ENCODE measurements at regions not wholly inside any gene's neighbourhood (a gene's known extent, or its start where the extent isn't known, plus 50 kb on each side); places are given as distances from the start of the nearest gene placed in this dataset.

DNA sequence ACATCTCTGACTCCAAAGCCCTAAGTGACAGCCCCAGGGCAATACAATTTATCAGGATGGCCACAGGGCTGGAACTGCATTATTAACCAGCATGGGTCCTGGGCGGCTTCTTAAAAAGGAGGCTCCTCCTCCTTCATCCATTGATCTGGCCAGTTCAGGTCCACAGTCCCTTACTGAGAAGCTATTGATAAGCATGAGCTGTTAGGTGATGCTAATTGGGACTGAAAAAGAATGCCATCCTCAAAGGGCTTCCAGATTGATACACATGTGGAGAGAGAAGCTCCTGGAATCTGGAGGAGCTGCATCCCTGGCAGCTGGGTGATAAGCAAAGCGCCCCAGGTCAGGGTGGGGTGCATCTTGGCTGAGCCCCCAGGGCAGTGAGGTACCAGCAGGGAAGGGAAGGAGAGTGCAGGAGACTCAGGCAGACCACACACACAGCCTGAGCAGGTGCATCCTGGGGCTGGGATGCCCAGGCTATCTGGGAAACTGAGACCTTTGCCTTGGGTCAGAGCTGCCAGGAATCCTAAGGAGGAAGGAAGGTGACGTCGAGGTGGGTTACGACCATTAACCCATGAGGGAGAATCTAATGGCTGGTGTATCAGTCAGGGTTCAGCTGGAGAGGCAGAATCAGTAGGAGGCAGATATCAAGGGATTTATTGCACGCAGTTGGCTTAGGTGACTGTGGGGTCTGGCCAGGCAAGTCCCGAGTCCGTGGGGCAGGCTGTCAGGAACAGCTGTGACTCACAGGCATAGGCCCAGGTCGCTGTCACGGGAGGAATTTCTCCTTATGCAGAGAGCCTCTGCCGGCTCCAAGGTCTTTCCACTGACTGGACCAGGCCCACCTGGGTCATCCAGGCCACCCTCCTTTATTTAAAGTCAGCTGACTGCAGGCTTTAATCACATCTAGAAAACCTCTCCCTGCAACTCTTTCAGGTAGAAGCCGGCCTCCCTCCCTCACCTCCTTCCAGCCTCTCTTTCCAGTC lies 261.2 kb downstream of the BMP7 start:
- DNase-seq = no peak

DNA sequence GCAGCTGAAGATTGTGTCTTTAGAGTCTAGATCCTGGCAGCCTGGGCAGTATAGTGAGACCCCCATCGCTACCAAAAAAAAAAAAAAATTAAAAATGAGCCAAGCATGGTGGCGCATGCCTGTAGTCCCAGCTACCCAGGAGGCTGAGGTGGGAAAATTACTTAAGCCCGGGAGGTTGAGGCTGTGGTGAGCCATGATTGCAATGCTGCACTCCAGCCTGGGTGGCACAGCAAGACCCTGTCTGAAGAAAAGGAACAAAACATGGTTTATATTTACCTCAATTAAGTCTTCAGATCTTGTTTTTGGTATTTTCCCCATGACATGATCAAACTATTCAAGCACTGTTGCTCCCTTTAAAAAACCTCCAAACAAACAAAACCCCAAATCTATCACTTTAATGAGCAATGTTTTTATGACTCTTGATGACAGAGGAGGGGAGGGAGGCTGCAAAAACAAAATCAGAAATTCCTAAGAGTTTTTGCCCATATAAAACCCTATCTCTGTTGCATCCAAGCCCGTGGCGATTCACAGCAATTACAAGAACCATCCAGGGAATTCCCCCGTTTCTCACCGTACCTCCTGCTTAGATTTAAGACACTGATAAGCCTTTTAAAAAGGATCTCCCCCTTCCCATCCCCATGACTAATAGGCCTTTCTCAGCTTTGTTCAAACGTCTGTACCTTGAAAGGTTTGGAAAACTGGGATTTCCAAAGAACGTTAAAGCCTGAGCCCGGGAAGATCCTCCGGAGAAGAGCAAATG lies 259.9 kb downstream of the BMP7 start:
- no peak for DNase-seq

DNA sequence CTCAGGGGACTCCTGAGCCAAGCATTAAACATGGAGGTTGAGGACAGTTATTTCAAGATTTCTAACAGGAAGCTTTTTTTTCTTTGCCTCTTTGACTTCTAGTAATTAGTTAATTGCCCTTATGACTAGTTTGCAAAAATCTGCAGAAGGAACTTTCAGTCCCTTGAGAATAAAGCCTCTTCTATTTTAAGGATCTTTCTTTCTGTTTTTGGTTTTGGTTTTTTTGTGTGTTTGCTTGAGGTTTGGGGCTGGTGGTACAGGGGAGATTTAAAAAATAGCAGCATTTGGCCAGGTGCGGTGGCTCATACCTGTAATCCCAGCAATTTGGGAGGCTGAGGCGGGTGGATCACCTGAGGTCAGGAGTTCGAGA lies 259.3 kb downstream of the BMP7 start:
- no peak for DNase-seq

DNA sequence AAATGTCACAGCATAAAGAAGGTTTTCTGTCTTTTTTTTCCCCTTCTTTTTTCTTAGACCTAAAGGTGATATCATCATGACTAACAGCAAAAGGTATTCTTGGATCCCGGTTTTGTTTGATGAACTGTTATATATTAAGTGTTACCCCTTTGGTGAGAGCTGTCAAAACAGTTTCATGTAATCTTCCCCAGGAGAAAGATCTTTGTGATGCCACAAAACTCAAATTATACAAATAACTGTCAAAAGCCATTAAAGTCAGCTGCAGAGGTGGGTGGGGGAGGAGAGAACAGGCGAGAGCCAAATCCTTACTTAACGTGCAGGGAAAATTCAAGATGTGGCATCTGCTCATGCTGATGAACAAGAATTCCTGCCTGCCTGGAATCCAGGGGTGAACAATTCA lies 258.2 kb downstream of the BMP7 start:
- DNase-seq = no peak

DNA sequence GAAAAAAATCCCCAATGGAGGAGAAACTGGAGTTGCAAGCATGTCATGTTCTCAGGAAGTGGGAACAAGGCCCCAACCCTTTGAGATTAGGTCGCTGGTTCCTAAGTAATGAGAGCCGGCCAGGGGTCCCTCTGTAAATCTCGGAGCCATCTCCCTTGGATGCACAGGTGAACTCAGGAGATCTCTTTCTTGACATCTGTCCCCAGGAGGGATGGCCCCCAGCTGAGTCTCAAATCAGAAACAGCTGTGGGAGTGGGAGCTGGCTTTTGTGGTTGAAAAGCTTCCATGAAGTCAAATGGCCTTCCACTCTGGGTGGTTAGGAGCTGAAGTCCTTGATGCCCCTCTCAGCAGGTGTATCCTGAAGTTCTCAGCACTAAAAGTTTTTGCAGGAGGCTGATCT lies 257.1 kb downstream of the BMP7 start:
- no peak for DNase-seq

DNA sequence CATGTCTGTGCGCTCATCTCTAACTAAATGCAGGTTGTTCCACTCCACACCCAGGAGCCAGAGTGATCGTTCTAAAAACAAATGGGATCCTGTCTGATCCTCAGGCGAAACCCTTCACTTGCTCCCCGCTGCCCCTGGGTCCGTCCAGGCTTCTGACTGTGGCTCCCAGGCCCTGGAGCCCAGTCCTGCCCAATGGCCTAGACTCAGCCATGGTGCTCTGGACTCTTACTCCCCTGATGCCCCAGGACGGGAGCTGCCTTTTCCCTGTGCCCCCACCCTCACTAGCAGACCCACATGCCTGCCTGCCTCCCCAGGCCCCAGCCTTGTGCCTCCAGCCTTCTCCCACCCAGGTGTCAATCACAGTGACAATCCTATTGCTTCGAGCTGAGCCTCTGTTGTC lies 256.7 kb downstream of the BMP7 start:
- no peak for DNase-seq

DNA sequence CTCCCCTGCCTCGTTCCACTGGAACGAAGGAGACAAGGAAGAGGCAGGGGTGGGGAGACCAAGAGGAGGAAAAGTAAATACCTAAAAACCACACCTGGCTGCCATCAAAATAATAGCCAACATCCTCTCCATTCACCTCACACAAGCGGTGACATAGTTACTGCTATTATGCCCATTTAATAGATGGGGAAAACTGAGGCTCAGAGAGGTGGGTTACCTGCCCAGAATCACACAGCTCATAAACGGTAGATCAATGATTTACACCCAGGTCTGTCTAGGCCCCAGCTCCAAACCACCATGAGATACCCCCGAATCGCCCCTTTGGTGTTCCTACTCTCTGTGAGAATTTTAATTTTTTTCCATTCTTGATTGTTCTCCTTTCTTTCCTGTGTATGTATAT lies 253.8 kb downstream of the BMP7 start:
- no peak for DNase-seq

DNA sequence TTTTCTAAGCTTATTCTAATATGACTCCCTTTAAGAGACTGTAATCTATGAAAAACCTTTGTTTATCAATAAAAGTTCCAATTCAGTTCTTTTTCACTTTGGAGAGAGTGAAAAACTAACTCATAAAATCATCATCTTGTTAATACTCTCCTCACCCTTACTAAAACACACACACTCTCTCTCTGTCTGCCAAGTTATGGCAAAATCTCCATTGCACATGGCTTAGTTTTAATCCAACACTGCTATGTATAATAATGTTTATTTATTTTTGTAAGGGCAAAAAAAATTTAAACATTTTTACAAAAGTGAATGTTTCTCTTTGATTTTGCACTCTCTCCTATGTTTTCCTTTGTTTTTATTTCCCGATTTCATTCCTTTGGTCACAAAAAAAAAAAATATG lies 253.2 kb downstream of the BMP7 start:
- no peak for DNase-seq

DNA sequence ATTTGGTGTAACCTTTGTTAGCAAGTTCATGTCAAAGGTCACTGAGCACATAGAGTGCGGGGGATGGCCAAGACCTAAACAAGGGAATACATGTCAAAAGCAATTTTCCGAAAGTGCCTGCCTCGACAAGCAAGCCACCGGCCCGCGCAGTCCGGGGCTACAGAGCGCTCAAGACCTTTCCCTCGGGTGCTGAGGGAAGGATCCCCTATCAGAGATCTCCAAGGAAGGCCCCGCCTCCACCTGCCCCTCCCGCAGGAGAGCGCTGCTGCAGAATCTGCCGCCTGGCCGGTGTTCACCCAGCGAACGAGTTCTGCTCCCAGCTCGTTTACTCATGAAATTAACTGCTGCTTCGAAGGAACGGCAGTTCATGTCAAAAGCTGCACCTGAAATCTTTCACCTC lies 252.7 kb downstream of the BMP7 start:
- DNase-seq = peak in 1 of 2 experiments; percentile 50

DNA sequence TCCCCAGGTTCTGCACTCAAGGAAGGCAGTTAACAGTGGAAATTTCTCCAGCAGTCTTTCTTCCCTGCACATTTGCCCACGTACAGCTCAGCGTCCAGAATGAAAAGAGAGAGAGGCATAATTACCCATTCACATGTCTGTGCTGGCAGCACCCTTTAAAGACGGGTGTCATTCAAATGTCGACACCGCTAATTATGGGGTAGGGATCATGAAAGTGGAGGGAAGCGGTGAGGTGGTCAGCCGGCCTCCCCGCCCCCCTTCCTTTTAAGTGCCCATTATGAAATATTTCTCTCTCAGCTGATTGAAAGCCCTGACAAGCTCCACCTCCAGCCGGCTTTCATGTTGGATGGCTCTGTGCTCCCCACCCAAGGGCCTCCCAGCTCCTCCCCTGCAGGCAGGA lies 246.1 kb downstream of the BMP7 start:
- no peak for DNase-seq

DNA sequence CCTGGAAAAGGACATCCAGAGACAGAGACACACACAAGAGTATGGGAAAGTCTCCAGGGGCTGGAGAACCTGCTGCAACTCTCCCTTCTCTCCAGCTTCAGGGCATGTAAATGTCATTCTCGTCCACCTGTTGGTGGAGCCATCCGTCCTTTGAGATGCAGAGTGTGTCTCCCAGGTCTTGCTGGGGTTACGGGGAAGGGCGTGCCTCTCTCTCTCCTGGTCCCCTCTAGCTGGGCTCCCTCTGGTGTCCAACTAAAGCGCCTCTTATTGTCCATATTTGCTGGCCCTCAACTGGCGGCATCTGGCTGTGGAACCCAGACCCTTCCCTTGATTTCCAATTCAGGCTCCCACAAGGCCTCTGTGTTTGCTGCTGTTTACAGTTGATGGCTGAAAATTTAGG lies 244.1 kb downstream of the BMP7 start:
- no peak for DNase-seq

DNA sequence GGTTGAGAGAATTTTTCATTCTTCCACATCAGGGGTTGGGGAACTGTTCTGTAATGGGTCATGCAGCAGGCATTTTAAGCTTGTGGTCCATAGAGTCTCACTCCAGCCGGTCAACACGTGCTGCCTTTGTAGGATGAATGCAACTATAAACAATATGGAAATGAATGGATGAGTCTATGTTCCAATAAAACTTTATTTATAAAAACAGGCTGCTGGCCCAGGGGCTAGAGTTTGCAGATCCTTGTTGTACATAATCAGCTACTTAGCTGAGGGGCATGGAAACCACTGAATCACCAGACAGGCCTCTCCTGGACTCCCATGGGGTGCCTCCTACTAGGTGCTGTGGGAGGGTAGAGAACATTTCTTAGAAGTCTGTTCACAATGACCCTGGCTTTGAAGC lies 243.4 kb downstream of the BMP7 start:
- no peak for DNase-seq

DNA sequence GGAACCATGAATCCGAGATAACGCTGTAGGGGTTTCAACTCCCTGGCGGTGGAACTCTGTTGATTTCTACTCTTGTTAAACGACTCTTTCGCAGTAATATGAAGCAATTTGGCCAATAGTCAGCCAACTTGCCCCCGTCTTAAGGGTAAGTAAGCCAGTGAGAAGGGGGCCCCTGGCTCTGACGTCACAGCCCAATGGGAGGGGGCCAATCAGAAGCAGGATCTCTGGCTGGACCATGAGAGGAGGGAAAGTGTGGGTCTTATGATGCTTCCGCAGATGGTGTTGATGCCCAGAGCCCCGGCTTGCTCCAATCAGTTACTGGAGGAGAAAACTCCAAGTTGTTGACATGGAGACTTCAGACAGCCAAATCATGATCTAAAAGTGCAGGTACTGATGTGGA lies 242.4 kb downstream of the BMP7 start:
- DNase-seq = no peak

DNA sequence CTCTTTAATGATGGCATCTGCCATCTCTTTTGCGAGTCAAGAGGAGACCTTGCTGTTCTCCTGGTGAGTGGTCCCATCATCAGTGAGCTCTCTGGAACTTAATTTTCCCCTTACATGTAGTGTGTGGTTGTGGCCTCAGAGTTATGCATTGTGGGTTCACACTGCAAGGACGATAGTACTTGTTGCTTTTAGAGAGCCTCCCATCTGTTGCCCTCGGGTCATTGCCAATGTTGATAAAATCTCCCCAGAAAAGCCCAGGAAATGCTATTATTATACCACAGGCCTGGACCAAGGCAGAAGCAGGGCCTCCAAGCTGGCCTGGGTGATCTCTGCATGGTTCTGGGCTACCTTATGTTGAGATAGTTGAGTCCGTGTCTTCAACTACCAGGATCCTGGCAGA lies 241.6 kb downstream of the BMP7 start:
- DNase-seq = no peak

DNA sequence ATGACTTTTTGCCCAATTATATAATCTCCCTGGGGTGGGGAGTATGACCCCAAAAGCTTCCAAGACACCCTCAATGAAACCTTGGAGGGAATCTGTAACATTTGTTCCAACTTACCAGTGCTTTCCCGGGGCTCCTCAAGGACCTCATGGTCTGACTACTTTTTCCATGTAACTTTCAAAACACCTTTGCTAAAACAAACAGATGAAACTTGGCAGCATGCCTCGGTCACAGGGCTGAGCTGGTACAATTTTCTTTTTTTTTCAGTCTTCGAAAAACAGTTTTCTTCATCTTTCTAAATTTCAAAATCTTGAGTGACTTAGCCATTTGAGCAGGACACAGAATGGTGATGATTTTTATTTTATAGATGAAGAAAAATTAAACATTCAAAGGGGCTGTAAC lies 241.2 kb downstream of the BMP7 start:
- no peak for DNase-seq

DNA sequence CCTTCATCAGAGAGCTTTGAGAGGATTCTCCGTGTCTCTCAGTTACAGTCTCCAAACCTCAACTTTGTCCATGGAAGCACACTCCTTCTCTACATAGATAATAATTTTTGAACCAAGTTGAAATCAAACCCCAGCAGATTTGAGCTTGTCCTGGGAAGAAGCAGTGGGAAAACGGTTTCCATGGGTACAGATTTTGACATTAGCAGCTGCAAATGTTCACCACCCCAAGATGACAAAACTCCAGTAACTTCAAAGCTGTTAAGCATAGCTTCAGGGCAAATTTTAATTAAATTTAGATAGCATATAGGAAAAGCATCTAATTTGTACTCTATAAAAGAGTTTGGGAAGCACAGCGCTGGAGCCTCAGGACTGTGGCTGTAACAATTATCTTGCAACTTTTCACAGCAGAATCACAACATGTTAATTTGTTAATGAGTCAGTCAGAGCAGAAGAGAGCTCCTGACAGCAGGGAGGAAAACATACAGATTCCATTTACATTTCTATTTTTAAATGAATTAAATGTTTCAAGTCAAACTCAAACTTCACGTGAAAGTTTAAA lies 240.7 kb downstream of the BMP7 start:
- DNase-seq = no peak

DNA sequence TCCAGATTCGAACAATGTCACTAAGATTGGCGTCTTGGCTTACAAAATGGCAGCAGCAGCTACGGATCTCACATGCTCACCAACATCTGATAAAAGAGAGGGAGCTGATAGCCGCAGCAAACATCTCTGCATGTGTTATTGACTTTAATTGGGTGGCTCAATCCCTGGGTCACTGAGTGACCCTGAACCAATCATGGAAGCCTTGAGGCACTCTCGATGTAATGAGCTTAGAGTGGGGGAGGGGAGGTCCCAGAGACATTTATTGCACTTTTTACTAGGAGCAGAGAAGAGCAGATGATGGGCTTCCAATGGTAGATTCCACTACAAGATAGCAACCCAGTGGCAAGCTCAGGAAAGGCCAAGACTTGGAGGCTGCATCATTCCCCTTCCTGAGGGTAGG lies 238.7 kb downstream of the BMP7 start:
- DNase-seq = no peak

DNA sequence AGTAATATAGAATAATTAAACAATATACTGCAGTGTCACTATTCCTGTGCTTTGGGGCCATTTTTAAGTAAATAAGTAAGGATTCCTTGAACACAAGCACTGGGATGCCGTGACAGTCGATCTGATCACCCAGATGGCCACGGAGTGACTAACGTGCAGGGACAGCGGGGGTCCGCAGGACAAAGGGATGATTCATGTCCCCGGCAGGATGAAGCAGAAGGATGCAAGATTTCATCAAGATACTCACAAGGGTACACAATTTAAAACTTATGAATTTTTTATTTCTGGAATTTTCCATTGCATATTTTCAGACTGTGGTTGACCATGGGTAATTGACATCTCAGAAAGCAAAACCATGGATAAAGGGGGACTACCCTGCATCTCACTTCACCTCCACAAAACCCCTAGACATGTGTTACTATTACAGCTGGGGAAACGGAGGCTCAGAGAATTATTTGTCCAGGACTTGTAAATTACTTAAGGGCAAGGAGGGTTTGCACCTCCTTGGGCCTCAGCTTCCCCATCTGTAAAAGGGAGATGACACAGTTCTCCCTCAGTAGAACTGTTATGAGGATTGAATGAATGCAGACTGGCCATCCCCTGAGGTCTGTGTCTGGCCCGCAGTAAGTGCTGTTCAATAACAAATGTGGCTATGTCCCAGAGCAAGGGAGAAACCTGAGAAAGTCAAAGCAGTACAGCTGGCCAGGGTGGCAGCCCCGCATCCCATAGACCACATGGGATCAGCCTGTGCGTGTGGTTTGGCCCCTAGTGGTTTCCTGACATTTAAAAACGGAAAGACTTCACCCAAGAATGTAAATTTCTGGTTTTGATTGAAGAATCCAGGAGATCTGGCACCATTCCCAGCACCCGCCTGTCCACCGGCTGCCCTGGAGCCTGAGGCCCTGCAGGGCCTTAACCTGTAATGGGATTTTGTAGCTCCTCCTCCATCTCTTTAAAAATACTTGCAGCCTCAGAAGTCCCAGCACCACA lies 235.5 kb downstream of the BMP7 start:
- DNase-seq = no peak

DNA sequence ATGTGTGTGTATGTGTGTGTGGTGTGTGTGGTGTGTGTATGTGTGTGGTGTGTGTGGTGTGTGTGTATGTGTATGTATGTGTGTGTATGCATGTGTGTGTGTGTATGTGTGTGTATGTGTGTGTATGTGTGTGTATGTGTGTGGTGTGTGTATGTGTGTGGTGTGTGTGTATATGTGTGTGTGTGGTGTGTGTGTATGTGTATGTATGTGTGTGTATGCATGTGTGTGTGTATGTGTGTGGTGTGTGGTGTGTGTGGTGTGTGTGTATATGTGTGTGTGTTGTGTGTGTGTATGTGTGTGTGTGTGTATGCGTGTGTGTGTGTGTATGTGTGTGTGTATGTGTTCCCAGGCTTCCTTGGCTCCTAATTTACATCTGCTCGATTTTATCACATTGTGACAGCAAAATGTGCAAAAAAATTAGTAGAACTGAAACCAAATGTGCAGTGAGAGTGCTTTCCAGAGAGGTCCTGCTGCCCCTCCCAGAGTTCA lies 234.5 kb downstream of the BMP7 start:
- no peak for DNase-seq

DNA sequence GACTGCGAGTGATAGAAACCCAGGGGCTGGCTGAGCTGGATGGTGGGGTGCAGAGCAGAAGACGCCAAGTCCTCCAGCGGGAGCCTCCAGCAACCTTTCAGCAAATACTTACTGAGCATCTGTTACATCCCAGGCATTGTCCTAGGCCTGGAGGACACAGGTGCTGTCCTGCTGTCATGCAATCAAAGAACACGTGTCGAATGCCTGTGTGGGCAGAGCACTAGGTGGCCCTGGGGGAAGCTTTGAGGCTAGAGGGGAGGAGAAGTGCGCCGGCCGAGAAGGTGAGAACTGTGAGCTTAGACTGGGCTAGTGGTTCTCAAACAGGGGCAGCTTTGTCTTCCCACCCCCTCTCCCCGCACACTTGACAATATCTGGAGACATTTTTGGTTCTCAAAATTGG lies 233.6 kb downstream of the BMP7 start:
- DNase-seq = peak in 1 of 2 experiments; percentile 4

DNA sequence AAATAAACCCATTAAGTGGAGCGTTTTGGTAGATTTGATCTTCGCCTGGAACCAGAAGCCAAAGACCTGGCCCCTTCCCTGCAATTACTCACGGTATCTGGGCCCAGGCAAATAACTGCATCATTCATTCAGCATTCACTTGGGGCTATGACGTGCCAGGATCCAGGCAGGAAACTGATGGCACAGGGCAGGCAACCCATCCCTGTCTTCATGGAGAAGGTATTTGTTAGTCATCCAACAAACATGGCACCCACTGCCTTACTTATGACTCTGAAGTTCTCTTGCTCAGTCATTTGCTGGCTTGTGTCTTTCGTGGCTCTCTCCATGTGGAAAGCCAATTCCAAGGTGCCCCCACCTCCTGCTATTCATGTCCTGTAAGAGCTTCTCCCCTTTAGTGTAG lies 232.4 kb downstream of the BMP7 start:
- DNase-seq = no peak

DNA sequence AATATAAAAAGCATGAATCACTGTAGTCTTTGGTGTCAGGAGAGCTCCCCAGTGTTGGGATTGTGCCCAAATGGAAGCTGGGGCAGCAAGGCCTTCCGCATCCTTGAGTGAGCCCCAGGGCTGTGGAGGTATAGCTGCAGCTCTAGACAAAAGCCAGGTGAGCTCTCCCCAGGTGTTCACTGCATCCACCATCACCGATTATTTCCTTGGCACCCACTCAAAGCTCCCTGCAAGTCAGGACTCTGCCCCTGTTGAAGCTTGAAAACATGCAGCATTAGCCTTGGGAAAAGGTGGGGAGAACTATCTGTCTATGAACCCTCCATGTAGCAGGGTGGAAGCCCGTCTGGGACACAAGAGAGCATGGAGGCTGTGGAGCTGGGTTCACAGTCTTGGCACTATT lies 228.8 kb downstream of the BMP7 start:
- DNase-seq = no peak

All from NCI-H524 (cell line).